ENCODE measurements at regions not wholly inside any gene's neighbourhood (a gene's known extent, or its start where the extent isn't known, plus 50 kb on each side); places are given as distances from the start of the nearest gene placed in this dataset.

GRCh38 chr2:173556816-173557215 is 202.1 kb downstream of the CDCA7 start:
- Histone ChIP-seq H3F3A (ENCODE audit: low read depth) (no peaks in the 10 kb centered on the region), H4K20me1 (ENCODE audit: insufficient read depth, low read length, poor library complexity, severe bottlenecking) (no peaks in the 10 kb centered on the region), H3K79me2 (ENCODE audit: insufficient read depth, low read length) (no peaks in the 10 kb centered on the region), H3K36me3 (ENCODE audit: insufficient read depth, low read length) (no peaks in the 10 kb centered on the region), H2AFZ (ENCODE audit: low read length) (no peak overlapping the region), H3K9me2 (replicated peaks; ENCODE audit: low read depth, low read length) (no peaks in the 10 kb centered on the region), H3K4me3 (ENCODE audit: low read length, poor library complexity, severe bottlenecking) (no peak overlapping the region), H3K4me1 (ENCODE audit: insufficient read depth, low read length, poor library complexity, severe bottlenecking) (peaks cover 5% of the 10 kb centered on the region), H3K9ac (ENCODE audit: low read depth, low read length, poor library complexity, severe bottlenecking) (no peak overlapping the region), H3K9me3 (ENCODE audit: insufficient read depth, low read depth, low read length) (no peaks in the 10 kb centered on the region), H3K27me3 (ENCODE audit: insufficient read depth, low read length, poor library complexity, severe bottlenecking) (no peaks in the 10 kb centered on the region), H3K4me2 (ENCODE audit: low read depth, low read length, poor library complexity, severe bottlenecking) (no peak overlapping the region)
- no peak for TF ChIP-seq EZH2phosphoT487 (IDR thresholded peaks at IDR 0.05; ENCODE audit: borderline replicate concordance)
- TF ChIP-seq, protein P1, sequence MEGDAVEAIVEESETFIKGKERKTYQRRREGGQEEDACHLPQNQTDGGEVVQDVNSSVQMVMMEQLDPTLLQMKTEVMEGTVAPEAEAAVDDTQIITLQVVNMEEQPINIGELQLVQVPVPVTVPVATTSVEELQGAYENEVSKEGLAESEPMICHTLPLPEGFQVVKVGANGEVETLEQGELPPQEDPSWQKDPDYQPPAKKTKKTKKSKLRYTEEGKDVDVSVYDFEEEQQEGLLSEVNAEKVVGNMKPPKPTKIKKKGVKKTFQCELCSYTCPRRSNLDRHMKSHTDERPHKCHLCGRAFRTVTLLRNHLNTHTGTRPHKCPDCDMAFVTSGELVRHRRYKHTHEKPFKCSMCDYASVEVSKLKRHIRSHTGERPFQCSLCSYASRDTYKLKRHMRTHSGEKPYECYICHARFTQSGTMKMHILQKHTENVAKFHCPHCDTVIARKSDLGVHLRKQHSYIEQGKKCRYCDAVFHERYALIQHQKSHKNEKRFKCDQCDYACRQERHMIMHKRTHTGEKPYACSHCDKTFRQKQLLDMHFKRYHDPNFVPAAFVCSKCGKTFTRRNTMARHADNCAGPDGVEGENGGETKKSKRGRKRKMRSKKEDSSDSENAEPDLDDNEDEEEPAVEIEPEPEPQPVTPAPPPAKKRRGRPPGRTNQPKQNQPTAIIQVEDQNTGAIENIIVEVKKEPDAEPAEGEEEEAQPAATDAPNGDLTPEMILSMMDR (conservative IDR thresholded peaks at IDR 0.05; ENCODE audit: low read length): no peak

GRCh38 chr2:173557497-173557896 is 202.8 kb downstream of the CDCA7 start:
- Histone ChIP-seq H3F3A (ENCODE audit: low read depth) (no peaks in the 10 kb centered on the region), H3K4me1 (ENCODE audit: insufficient read depth, low read length, poor library complexity, severe bottlenecking) (peaks cover 5% of the 10 kb centered on the region), H2AFZ (ENCODE audit: low read length) (no peak overlapping the region), H3K9ac (ENCODE audit: low read depth, low read length, poor library complexity, severe bottlenecking) (no peak overlapping the region), H3K9me3 (ENCODE audit: insufficient read depth, low read depth, low read length) (no peaks in the 10 kb centered on the region), H3K4me3 (ENCODE audit: low read length, poor library complexity, severe bottlenecking) (no peak overlapping the region), H3K27me3 (ENCODE audit: insufficient read depth, low read length, poor library complexity, severe bottlenecking) (no peaks in the 10 kb centered on the region), H3K36me3 (ENCODE audit: insufficient read depth, low read length) (no peaks in the 10 kb centered on the region), H3K79me2 (ENCODE audit: insufficient read depth, low read length) (no peaks in the 10 kb centered on the region), H4K20me1 (ENCODE audit: insufficient read depth, low read length, poor library complexity, severe bottlenecking) (no peaks in the 10 kb centered on the region), H3K4me2 (ENCODE audit: low read depth, low read length, poor library complexity, severe bottlenecking) (no peak overlapping the region), H3K9me2 (replicated peaks; ENCODE audit: low read depth, low read length) (no peaks in the 10 kb centered on the region)
- TF ChIP-seq EZH2phosphoT487 (IDR thresholded peaks at IDR 0.05; ENCODE audit: borderline replicate concordance): no peak
- TF ChIP-seq, protein P1 (conservative IDR thresholded peaks at IDR 0.05; ENCODE audit: low read length): no peak

GRCh38 chr2:173567493-173567892 is 212.8 kb downstream of the CDCA7 start:
- H3K4me2 ChIP-seq (ENCODE audit: low read depth, low read length, poor library complexity, severe bottlenecking): no peak overlapping the region
- H3K4me3 ChIP-seq (ENCODE audit: low read length, poor library complexity, severe bottlenecking): no peak overlapping the region
- TF ChIP-seq, protein P1 (conservative IDR thresholded peaks at IDR 0.05; ENCODE audit: low read length): no peak
- TF ChIP-seq EZH2phosphoT487 (IDR thresholded peaks at IDR 0.05; ENCODE audit: borderline replicate concordance): no peak
- no peaks in the 10 kb centered on the region for H3K79me2 ChIP-seq (ENCODE audit: insufficient read depth, low read length)
- peak overlapping the region; percentile 61 for H2AFZ ChIP-seq (ENCODE audit: low read length)
- H3K27me3 ChIP-seq (ENCODE audit: insufficient read depth, low read length, poor library complexity, severe bottlenecking): no peaks in the 10 kb centered on the region
- no peaks in the 10 kb centered on the region for H3F3A ChIP-seq (ENCODE audit: low read depth)
- peaks cover 4% of the 10 kb centered on the region for H3K4me1 ChIP-seq (ENCODE audit: insufficient read depth, low read length, poor library complexity, severe bottlenecking)
- no peak overlapping the region for H3K9ac ChIP-seq (ENCODE audit: low read depth, low read length, poor library complexity, severe bottlenecking)
- H3K9me3 ChIP-seq (ENCODE audit: insufficient read depth, low read depth, low read length): no peaks in the 10 kb centered on the region
- H3K9me2 ChIP-seq (replicated peaks; ENCODE audit: low read depth, low read length): no peaks in the 10 kb centered on the region
- H4K20me1 ChIP-seq (ENCODE audit: insufficient read depth, low read length, poor library complexity, severe bottlenecking): no peaks in the 10 kb centered on the region
- H3K36me3 ChIP-seq (ENCODE audit: insufficient read depth, low read length): no peaks in the 10 kb centered on the region
